ENCODE measurements at regions not wholly inside any gene's neighbourhood (a gene's known extent, or its start where the extent isn't known, plus 50 kb on each side); places are given as distances from the start of the nearest gene placed in this dataset.

DNA sequence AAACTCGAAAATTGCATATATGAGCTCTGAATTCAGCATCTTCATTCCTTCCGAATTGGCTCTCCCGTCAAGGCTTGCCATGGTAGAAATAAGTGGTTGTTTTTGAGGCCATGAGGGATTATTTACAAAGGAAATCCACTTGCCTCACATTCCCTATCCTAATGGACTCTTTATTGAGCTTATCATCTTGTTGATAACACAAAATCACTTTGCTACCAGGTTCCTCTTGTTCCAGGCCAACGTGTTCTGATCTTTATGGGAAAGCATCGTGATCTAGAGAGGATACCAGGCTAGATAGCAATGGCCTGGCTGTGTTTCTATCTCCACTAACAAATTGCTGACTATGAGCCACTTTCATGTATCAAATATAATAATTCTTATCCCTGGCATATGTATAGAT, 811.7 kb downstream of the TLR4 start:
- no peak for TF ChIP-seq POLR2AphosphoS5 (IDR thresholded peaks at IDR 0.05; ENCODE audit: low read depth, low read length)
- no peak for TF ChIP-seq TAF1 (IDR thresholded peaks at IDR 0.05; ENCODE audit: borderline replicate concordance, insufficient read depth, low read length)
